Neural progenitor cell (in vitro differentiated cells): ENCODE measurements at regions not wholly inside any gene's neighbourhood (a gene's known extent, or its start where the extent isn't known, plus 50 kb on each side); places are given as distances from the start of the nearest gene placed in this dataset.

Experiments used
- CTCF ChIP-seq: fragments of 200-600 bp; sonication (generic); IDR thresholded peaks from 2 replicates; pipeline ENCODE4 v1.5.1; 2017; ENCODE audit warnings: antibody characterized with exemption, mild to moderate bottlenecking
- EZH2 ChIP-seq: fragments of 200-600 bp; sonication (generic); IDR thresholded peaks from 2 replicates; pipeline ENCODE4 v1.6.1; 2017; ENCODE audit warnings: antibody characterized with exemption, mild to moderate bottlenecking, moderate library complexity

- no peak for TF ChIP-seq CTCF
- TF ChIP-seq EZH2: no peak
Measured at GRCh38 chr4:117400039-117400835, 314.9 kb upstream of the TRAM1L1 start.
